Hepatocyte (in vitro differentiated cells): ENCODE measurements at regions not wholly inside any gene's neighbourhood (a gene's known extent, or its start where the extent isn't known, plus 50 kb on each side); places are given as distances from the start of the nearest gene placed in this dataset.

ENCODE experiments used
- EZH2phosphoT487 ChIP-seq: fragments of 200-600 bp; sonication (generic); IDR thresholded peaks from one replicate; pipeline ENCODE4 v1.6.1; 2018; ENCODE audit warnings: antibody characterized with exemption, mild to moderate bottlenecking, low read depth, moderate library complexity; ENCODE audit not compliant: unreplicated experiment, severe bottlenecking
- TF ChIP-seq, protein P1 (sequence below): fragments of 200-600 bp; sonication (generic); IDR thresholded peaks from 2 replicates; pipeline ENCODE4 v1.5.1; 2016; ENCODE audit warnings: antibody characterized with exemption, mild to moderate bottlenecking; ENCODE audit not compliant: poor library complexity

DNA sequence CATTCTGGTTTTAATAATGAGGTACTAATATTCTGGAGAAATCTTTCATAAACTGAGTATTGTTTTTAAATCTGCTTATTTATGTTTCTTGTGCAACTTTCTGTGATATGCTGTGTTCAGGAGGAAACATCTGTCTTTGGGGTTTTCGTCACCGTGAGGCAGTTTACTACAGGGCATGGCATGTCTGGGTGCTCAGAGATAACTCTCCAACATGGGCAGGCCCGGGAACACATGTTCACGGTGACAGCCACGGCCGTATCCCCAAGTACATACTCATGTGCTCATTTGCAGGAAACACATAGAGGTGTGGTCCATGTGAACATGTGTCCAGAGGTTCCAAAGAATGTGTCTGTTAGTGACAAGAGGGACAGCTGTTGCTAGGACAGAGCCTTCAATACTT is 62.1 kb upstream of the CNKSR3 start:
- TF ChIP-seq, protein P1, sequence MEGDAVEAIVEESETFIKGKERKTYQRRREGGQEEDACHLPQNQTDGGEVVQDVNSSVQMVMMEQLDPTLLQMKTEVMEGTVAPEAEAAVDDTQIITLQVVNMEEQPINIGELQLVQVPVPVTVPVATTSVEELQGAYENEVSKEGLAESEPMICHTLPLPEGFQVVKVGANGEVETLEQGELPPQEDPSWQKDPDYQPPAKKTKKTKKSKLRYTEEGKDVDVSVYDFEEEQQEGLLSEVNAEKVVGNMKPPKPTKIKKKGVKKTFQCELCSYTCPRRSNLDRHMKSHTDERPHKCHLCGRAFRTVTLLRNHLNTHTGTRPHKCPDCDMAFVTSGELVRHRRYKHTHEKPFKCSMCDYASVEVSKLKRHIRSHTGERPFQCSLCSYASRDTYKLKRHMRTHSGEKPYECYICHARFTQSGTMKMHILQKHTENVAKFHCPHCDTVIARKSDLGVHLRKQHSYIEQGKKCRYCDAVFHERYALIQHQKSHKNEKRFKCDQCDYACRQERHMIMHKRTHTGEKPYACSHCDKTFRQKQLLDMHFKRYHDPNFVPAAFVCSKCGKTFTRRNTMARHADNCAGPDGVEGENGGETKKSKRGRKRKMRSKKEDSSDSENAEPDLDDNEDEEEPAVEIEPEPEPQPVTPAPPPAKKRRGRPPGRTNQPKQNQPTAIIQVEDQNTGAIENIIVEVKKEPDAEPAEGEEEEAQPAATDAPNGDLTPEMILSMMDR, result no peak
- TF ChIP-seq EZH2phosphoT487, result no peak
